ENCODE measurements at regions not wholly inside any gene's neighbourhood (a gene's known extent, or its start where the extent isn't known, plus 50 kb on each side); places are given as distances from the start of the nearest gene placed in this dataset.

- no peak for TF ChIP-seq CTCF (conservative IDR thresholded peaks at IDR 0.05 in 1 of 2, IDR thresholded peaks at IDR 0.05 in 1 of 2; ENCODE audit: low read depth in 1 of 2, low read length in 2 of 2)
- TF ChIP-seq EZH2 (IDR thresholded peaks at IDR 0.05; ENCODE audit: low read length, missing control alignments), result no peak
Measured at GRCh38 chr2:75986617-75987016, 275.9 kb upstream of the GCFC2 start.
